ENCODE measurements at regions not wholly inside any gene's neighbourhood (a gene's known extent, or its start where the extent isn't known, plus 50 kb on each side); places are given as distances from the start of the nearest gene placed in this dataset.

DNA sequence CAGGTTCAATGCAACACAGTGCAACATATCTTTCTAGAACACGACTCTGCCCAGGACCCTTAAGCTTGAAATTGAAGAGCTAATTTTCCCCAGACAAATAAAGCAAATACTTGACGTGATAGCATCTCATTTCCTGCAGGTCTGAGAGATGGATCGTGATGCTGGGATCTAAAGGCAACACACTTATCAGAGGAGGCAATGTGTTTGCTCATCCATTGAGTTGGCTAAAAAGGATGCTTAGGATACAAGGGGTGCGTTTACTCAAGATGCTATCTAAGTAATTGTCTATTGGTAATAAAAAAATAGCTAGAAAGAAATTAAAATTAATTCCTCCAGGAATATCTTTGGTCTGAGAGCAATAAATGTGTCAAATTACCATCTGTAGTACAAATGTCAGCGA lies 129.0 kb downstream of the SOCS6 start:
- TF ChIP-seq, protein P1, sequence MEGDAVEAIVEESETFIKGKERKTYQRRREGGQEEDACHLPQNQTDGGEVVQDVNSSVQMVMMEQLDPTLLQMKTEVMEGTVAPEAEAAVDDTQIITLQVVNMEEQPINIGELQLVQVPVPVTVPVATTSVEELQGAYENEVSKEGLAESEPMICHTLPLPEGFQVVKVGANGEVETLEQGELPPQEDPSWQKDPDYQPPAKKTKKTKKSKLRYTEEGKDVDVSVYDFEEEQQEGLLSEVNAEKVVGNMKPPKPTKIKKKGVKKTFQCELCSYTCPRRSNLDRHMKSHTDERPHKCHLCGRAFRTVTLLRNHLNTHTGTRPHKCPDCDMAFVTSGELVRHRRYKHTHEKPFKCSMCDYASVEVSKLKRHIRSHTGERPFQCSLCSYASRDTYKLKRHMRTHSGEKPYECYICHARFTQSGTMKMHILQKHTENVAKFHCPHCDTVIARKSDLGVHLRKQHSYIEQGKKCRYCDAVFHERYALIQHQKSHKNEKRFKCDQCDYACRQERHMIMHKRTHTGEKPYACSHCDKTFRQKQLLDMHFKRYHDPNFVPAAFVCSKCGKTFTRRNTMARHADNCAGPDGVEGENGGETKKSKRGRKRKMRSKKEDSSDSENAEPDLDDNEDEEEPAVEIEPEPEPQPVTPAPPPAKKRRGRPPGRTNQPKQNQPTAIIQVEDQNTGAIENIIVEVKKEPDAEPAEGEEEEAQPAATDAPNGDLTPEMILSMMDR (IDR thresholded peaks at IDR 0.05) = no peak
- TF ChIP-seq EP300 (IDR thresholded peaks at IDR 0.05) = no peak

Measured in suprapubic skin (tissue), 3 donors.